22Rv1 (cell line): ENCODE measurements at regions not wholly inside any gene's neighbourhood (a gene's known extent, or its start where the extent isn't known, plus 50 kb on each side); places are given as distances from the start of the nearest gene placed in this dataset.

Experiments used
- CTCF ChIP-seq: fragments of 450-650 bp; IDR thresholded peaks from 2 replicates; pipeline ENCODE4 v1.5.1; 2017; ENCODE audit warnings: mild to moderate bottlenecking
- ZFX ChIP-seq: fragments of 450-650 bp; IDR thresholded peaks from 2 replicates; pipeline ENCODE4 v1.6.1; 2017; ENCODE audit warnings: antibody characterized with exemption, borderline replicate concordance

GRCh38 chr1:219330001-219330400 lies 156.3 kb downstream of the LYPLAL1 start:
- TF ChIP-seq CTCF, result no peak
- no peak for TF ChIP-seq ZFX
